Endothelial cell of umbilical vein (primary cell): ENCODE measurements at regions not wholly inside any gene's neighbourhood (a gene's known extent, or its start where the extent isn't known, plus 50 kb on each side); places are given as distances from the start of the nearest gene placed in this dataset.

Source experiments
- BruUV-seq: library from RNA; stranded (reverse); fragments of 400-500 nt; replicated peaks from 2 replicates; lab custom pipeline; 2021; lab: Mats Ljungman, UMichigan
- CTCF ChIA-PET: fragments of 300-600, 350-600 bp; sonication (Branson Sonifier 250); formaldehyde crosslinking; loops from one replicate; lab custom pipeline; 2021; ENCODE audit warnings: antibody characterized with exemption, inconsistent platforms; lab: Charles Lee
- POLR2A ChIA-PET: fragments of 300-600, 350-600 bp; sonication (Branson Sonifier 250); formaldehyde crosslinking; loops from one replicate; lab custom pipeline; 2021; ENCODE audit warnings: antibody characterized with exemption, inconsistent platforms; lab: Charles Lee
- DNase-seq: peaks from one replicate; pipeline ENCODE4 v3.0.0-alpha.2; 2011; ENCODE audit warnings: low read depth, low spot score
- FAIRE-seq: peaks from 2 replicates; lab custom pipeline; 2011; peaks lifted over from hg19 to GRCh38; lab: Jason Lieb, UNC
- H2AFZ ChIP-seq: 2 replicates; pipeline ENCODE4 v1.6.0; 2012; ENCODE audit warnings: low read depth, low read length, control low read depth, inconsistent platforms
- H3K27ac ChIP-seq: 2 replicates; pipeline ENCODE4 v1.5.1; 2011; ENCODE audit warnings: low read depth, mild to moderate bottlenecking, control low read depth, low read length, moderate library complexity; ENCODE audit not compliant: insufficient read depth
- H3K27me3 ChIP-seq, 2 experiments: 2 replicates each; pipeline versions ENCODE4 v1.6.0 to v1.6.1; 2011; ENCODE audit warnings: low read length in 2 of 2, mixed read lengths in 1 of 2; ENCODE audit not compliant: control insufficient read depth in 2 of 2, insufficient read depth in 2 of 2
- H3K36me3 ChIP-seq, 2 experiments: 2 replicates in 1 of 2; 3 replicates in 1 of 2; pipeline ENCODE4 v1.5.1; 2011; ENCODE audit warnings: low read length in 2 of 2, mild to moderate bottlenecking in 1 of 2, moderate library complexity in 1 of 2; ENCODE audit not compliant: control insufficient read depth in 2 of 2, insufficient read depth in 2 of 2; ENCODE audit errors: extremely low read depth in 1 of 2
- H3K4me1 ChIP-seq: 3 replicates; pipeline ENCODE4 v1.5.1; 2011; ENCODE audit warnings: mild to moderate bottlenecking, low read length; ENCODE audit not compliant: control insufficient read depth, insufficient read depth; ENCODE audit errors: extremely low read depth
- H3K4me2 ChIP-seq: 2 replicates; pipeline ENCODE4 v1.6.1; 2011; ENCODE audit warnings: low read length, control low read depth, mixed read lengths; ENCODE audit not compliant: insufficient read depth
- H3K4me3 ChIP-seq, 3 experiments: fragments of 200-600 bp in 1 of 3; sonication (generic), shearing (Covaris generic) in 1 of 3; replicated peaks in 1 of 3; 2 replicates each; pipeline ENCODE4 v1.5.1; 2011 to 2016; ENCODE audit warnings: control low read depth in 3 of 3, low read length in 3 of 3, mild to moderate bottlenecking in 2 of 3, inconsistent platforms in 1 of 3, low read depth in 1 of 3, moderate library complexity in 1 of 3; ENCODE audit not compliant: insufficient read depth in 1 of 3
- H3K79me2 ChIP-seq: 2 replicates; pipeline ENCODE4 v1.6.0; 2012; ENCODE audit warnings: low read length, inconsistent platforms; ENCODE audit not compliant: control insufficient read depth, insufficient read depth
- H3K9ac ChIP-seq: replicated peaks from 2 replicates; pipeline ENCODE3; 2011; ENCODE audit warnings: low read length, control low read depth; ENCODE audit not compliant: insufficient read depth; ENCODE audit errors: extremely low read depth
- H3K9me1 ChIP-seq: replicated peaks from 3 replicates; pipeline ENCODE4 v1.6.0; 2011; ENCODE audit warnings: mild to moderate bottlenecking, low read length; ENCODE audit not compliant: control insufficient read depth, insufficient read depth; ENCODE audit errors: extremely low read depth
- H3K9me3 ChIP-seq: replicated peaks from 2 replicates; pipeline ENCODE4 v1.5.1; 2012; ENCODE audit warnings: low read length, inconsistent platforms; ENCODE audit not compliant: control insufficient read depth, insufficient read depth
- H4K20me1 ChIP-seq: replicated peaks from 2 replicates; pipeline ENCODE3; 2011; ENCODE audit warnings: mild to moderate bottlenecking, low read length; ENCODE audit not compliant: control insufficient read depth, insufficient read depth; ENCODE audit errors: extremely low read depth
- EZH2 ChIP-seq: IDR thresholded peaks from 2 replicates; pipeline ENCODE4 v1.6.1; 2012; ENCODE audit warnings: borderline replicate concordance, low read depth, mild to moderate bottlenecking, moderate library complexity, low read length, inconsistent platforms; ENCODE audit not compliant: severe bottlenecking
- FOS ChIP-seq: IDR thresholded peaks from 2 replicates; pipeline ENCODE4 v1.6.1; 2011; ENCODE audit warnings: mild to moderate bottlenecking, low read length, moderate library complexity, borderline replicate concordance; ENCODE audit not compliant: insufficient read depth
- GATA2 ChIP-seq: IDR thresholded peaks from 2 replicates; pipeline ENCODE4 v1.7.0; 2011; ENCODE audit warnings: low read depth, mild to moderate bottlenecking, moderate library complexity, mixed read lengths, low read length; ENCODE audit not compliant: insufficient read length, insufficient read depth
- JUN ChIP-seq: IDR thresholded peaks from 2 replicates; pipeline ENCODE4 v1.6.1; 2011; ENCODE audit warnings: borderline replicate concordance, low read depth; ENCODE audit not compliant: insufficient read length, insufficient read depth
- MYC ChIP-seq: IDR thresholded peaks from one replicate; pipeline ENCODE4 v1.6.1; 2011; ENCODE audit warnings: mild to moderate bottlenecking, low read depth, low read length
- POLR2A ChIP-seq: IDR thresholded peaks from 2 replicates; pipeline ENCODE4 v1.6.1; 2012; ENCODE audit warnings: low read depth, mild to moderate bottlenecking, control low read depth, low read length
- POLR2AphosphoS5 ChIP-seq: IDR thresholded peaks from 2 replicates; pipeline ENCODE4 v1.6.1; 2012; ENCODE audit warnings: low read depth, mild to moderate bottlenecking, control low read depth, low read length, moderate library complexity; ENCODE audit not compliant: insufficient read depth
- dilution Hi-C: fragments of 300-500 bp; cut with MboI; formaldehyde crosslinking; loops from one replicate; pipeline ENCODE4 v1.15.0; 2019; ENCODE audit warnings: low sequenced_read_pairs; ENCODE audit not compliant: extremely low pct_ligation_motif_present
- intact Hi-C: fragments of 100-400 bp; cut with micrococcal nuclease; formaldehyde crosslinking; loops from one replicate; pipeline ENCODE4 v1.10.0; 2022
- TF ChIP-seq, protein P1 (sequence below), 2 donors: IDR thresholded peaks; 1 replicate in 1 of 2; 2 replicates in 1 of 2; pipeline ENCODE4 v1.5.1; 2011; ENCODE audit warnings: low read length in 2 of 2, mild to moderate bottlenecking in 2 of 2, moderate library complexity in 2 of 2, control low read depth in 1 of 2, inconsistent platforms in 1 of 2, low read depth in 1 of 2; ENCODE audit not compliant: insufficient read depth in 1 of 2; ENCODE audit errors: extremely low read depth in 1 of 2
- TF ChIP-seq, protein P2 (sequence below): IDR thresholded peaks from 2 replicates; pipeline ENCODE4 v1.6.1; 2011; ENCODE audit not compliant: insufficient read depth, insufficient read length

DNA sequence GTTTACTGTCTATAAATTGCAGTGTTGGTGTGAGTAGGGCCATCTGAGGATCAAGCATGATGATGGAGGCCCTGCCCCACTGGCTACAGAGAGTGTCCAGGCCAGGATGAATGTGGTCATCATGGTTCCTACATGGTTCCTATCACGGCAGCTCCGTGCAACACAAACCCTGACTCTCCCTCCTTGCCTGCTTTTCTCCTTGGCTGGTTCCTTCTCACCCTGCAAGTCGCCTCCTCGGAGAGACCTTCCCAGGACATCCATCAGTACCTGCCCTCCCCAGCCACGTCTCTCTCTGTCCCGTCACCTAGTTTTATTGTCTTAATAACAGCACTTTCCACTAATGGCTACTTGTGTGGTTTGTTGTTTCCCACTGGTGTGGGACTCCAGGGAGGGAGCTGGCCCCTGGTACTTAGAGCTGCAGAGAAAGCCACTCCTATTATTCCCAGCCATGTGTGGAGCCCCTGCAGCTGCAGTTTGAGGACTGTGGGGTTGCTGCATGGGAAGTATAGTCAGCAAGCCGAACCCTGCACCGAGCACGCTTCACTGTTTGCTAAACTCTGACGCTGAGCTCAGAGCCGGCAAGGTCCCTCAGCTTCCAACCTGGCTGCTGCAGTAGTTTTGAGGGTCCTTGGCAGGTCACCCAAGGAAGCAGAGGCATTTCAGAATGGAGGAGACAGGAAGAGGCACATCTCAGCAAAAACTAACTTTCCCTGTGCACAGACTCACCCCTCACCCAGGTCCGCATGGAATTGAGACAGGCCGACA is 146.4 kb upstream of the VSTM2B start:
- dilution Hi-C loops (no loop called here), intact Hi-C loops (no loop called here)
- no peak overlapping the region for H2AFZ ChIP-seq
- no peak overlapping the region for H3K4me3 ChIP-seq
- peaks cover 6% of the 10 kb centered on the region for H3K9me3 ChIP-seq
- H3K4me2 ChIP-seq: no peak overlapping the region
- no peaks in the 10 kb centered on the region for H3K9me1 ChIP-seq
- H3K4me1 ChIP-seq: no peaks in the 10 kb centered on the region
- ChIA-PET POLR2A (no interaction called here), CTCF (no interaction called here)
- H4K20me1 ChIP-seq: no peaks in the 10 kb centered on the region
- H3K27me3 ChIP-seq: no peaks in the 10 kb centered on the region
- no peak overlapping the region for H3K9ac ChIP-seq
- H3K36me3 ChIP-seq: no peaks in the 10 kb centered on the region
- FAIRE-seq: no peak
- no peak for TF ChIP-seq EZH2
- no peak for DNase-seq
- no TSS peak for BruUV-seq
- H3K27ac ChIP-seq: no peak overlapping the region
- H3K79me2 ChIP-seq: no peaks in the 10 kb centered on the region

DNA sequence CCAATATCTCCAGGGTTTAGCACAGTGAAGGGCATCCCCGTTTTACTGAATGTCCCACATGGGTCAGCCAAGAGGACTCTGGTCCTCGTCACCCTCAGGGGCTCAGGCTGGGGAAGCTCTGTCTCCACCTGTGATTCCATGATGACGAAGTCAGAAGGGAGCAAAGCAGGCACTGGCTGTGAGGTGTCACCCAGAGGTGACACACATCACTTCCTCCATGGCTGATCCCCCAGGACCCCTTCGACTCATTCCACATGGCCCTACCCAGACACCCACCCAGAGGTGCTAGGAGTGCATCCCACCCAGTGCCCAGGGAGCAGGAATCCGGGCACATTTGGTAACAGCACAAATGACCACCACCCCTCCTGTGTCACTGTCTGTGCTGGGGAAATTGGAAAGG is 145.2 kb upstream of the VSTM2B start:
- no peak overlapping the region for H3K27ac ChIP-seq
- ChIA-PET POLR2A (no interaction called here), CTCF (no interaction called here)
- H3K4me2 ChIP-seq: no peak overlapping the region
- no peak for FAIRE-seq
- intact Hi-C loops (no loop called here), dilution Hi-C loops (no loop called here)
- no peaks in the 10 kb centered on the region for H3K4me1 ChIP-seq
- no TSS peak for BruUV-seq
- H4K20me1 ChIP-seq: no peaks in the 10 kb centered on the region
- H2AFZ ChIP-seq: no peak overlapping the region
- H3K9me1 ChIP-seq: no peaks in the 10 kb centered on the region
- TF ChIP-seq FOS: no peak
- TF ChIP-seq, protein P1, sequence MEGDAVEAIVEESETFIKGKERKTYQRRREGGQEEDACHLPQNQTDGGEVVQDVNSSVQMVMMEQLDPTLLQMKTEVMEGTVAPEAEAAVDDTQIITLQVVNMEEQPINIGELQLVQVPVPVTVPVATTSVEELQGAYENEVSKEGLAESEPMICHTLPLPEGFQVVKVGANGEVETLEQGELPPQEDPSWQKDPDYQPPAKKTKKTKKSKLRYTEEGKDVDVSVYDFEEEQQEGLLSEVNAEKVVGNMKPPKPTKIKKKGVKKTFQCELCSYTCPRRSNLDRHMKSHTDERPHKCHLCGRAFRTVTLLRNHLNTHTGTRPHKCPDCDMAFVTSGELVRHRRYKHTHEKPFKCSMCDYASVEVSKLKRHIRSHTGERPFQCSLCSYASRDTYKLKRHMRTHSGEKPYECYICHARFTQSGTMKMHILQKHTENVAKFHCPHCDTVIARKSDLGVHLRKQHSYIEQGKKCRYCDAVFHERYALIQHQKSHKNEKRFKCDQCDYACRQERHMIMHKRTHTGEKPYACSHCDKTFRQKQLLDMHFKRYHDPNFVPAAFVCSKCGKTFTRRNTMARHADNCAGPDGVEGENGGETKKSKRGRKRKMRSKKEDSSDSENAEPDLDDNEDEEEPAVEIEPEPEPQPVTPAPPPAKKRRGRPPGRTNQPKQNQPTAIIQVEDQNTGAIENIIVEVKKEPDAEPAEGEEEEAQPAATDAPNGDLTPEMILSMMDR (IDR thresholded peaks at IDR 0.05; ENCODE audit: extremely low read depth in 1 of 2, insufficient read depth in 1 of 2, low read depth in 1 of 2, low read length in 2 of 2): no peak
- no peak for TF ChIP-seq JUN
- TF ChIP-seq GATA2: no peak
- no peak for TF ChIP-seq MYC
- TF ChIP-seq EZH2: no peak
- TF ChIP-seq, protein P2, sequence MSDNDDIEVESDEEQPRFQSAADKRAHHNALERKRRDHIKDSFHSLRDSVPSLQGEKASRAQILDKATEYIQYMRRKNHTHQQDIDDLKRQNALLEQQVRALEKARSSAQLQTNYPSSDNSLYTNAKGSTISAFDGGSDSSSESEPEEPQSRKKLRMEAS: no peak
- no peak for TF ChIP-seq POLR2AphosphoS5
- TF ChIP-seq POLR2A: no peak
- no peaks in the 10 kb centered on the region for H3K36me3 ChIP-seq
- H3K9me3 ChIP-seq: peaks cover 6% of the 10 kb centered on the region
- H3K4me3 ChIP-seq: no peak overlapping the region
- DNase-seq: no peak
- no peaks in the 10 kb centered on the region for H3K79me2 ChIP-seq
- no peak overlapping the region for H3K9ac ChIP-seq
- H3K27me3 ChIP-seq: no peaks in the 10 kb centered on the region
